ENCODE measurements at regions not wholly inside any gene's neighbourhood (a gene's known extent, or its start where the extent isn't known, plus 50 kb on each side); places are given as distances from the start of the nearest gene placed in this dataset.

DNA sequence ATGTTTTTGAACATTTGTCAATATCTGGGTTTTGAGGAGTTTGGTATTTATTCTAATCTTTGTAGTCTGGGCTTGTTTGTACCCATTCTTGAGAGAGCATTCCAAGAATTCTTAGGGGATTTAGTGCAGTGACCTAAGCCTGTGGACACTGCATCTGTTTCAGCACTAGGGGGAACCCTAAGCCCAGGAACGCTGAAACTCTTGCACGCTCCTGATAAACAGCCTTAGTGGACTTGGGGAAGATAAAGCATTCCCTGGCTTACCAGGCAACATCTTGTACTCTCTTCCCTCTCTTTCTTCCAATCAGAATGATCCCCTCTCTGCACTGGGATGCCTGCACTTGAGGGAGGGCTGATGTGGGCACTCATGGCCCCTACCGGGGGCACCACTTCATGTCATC lies 654.9 kb upstream of the HTR2C start (continued):
- TF ChIP-seq, protein P1, sequence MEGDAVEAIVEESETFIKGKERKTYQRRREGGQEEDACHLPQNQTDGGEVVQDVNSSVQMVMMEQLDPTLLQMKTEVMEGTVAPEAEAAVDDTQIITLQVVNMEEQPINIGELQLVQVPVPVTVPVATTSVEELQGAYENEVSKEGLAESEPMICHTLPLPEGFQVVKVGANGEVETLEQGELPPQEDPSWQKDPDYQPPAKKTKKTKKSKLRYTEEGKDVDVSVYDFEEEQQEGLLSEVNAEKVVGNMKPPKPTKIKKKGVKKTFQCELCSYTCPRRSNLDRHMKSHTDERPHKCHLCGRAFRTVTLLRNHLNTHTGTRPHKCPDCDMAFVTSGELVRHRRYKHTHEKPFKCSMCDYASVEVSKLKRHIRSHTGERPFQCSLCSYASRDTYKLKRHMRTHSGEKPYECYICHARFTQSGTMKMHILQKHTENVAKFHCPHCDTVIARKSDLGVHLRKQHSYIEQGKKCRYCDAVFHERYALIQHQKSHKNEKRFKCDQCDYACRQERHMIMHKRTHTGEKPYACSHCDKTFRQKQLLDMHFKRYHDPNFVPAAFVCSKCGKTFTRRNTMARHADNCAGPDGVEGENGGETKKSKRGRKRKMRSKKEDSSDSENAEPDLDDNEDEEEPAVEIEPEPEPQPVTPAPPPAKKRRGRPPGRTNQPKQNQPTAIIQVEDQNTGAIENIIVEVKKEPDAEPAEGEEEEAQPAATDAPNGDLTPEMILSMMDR (IDR thresholded peaks at IDR 0.05 in 2 of 3, conservative IDR thresholded peaks at IDR 0.05 in 1 of 3; ENCODE audit: insufficient read depth in 2 of 3, low read depth in 1 of 3, low read length in 3 of 3): peak; percentile 55 to 60 (median 57)
- TF ChIP-seq ZNF696 (CRISPR knock-in tag; conservative IDR thresholded peaks at IDR 0.05) (no peak), RBM22 (IDR thresholded peaks at IDR 0.05; ENCODE audit: low read depth, low read length, poor library complexity, severe bottlenecking) (no peak), HEY1 (CRISPR knock-in tag; IDR thresholded peaks at IDR 0.05; ENCODE audit: borderline replicate concordance) (no peak), ZFX (CRISPR knock-in tag; IDR thresholded peaks at IDR 0.05) (no peak), RNF219 (CRISPR knock-in tag; IDR thresholded peaks at IDR 0.05) (no peak), MEIS2 (IDR thresholded peaks at IDR 0.05; ENCODE audit: partially characterized antibody) (no peak), ATF7 (IDR thresholded peaks at IDR 0.05) (no peak), CXXC5 (CRISPR knock-in tag; IDR thresholded peaks at IDR 0.05) (no peak)
- TF ChIP-seq, protein P2, sequence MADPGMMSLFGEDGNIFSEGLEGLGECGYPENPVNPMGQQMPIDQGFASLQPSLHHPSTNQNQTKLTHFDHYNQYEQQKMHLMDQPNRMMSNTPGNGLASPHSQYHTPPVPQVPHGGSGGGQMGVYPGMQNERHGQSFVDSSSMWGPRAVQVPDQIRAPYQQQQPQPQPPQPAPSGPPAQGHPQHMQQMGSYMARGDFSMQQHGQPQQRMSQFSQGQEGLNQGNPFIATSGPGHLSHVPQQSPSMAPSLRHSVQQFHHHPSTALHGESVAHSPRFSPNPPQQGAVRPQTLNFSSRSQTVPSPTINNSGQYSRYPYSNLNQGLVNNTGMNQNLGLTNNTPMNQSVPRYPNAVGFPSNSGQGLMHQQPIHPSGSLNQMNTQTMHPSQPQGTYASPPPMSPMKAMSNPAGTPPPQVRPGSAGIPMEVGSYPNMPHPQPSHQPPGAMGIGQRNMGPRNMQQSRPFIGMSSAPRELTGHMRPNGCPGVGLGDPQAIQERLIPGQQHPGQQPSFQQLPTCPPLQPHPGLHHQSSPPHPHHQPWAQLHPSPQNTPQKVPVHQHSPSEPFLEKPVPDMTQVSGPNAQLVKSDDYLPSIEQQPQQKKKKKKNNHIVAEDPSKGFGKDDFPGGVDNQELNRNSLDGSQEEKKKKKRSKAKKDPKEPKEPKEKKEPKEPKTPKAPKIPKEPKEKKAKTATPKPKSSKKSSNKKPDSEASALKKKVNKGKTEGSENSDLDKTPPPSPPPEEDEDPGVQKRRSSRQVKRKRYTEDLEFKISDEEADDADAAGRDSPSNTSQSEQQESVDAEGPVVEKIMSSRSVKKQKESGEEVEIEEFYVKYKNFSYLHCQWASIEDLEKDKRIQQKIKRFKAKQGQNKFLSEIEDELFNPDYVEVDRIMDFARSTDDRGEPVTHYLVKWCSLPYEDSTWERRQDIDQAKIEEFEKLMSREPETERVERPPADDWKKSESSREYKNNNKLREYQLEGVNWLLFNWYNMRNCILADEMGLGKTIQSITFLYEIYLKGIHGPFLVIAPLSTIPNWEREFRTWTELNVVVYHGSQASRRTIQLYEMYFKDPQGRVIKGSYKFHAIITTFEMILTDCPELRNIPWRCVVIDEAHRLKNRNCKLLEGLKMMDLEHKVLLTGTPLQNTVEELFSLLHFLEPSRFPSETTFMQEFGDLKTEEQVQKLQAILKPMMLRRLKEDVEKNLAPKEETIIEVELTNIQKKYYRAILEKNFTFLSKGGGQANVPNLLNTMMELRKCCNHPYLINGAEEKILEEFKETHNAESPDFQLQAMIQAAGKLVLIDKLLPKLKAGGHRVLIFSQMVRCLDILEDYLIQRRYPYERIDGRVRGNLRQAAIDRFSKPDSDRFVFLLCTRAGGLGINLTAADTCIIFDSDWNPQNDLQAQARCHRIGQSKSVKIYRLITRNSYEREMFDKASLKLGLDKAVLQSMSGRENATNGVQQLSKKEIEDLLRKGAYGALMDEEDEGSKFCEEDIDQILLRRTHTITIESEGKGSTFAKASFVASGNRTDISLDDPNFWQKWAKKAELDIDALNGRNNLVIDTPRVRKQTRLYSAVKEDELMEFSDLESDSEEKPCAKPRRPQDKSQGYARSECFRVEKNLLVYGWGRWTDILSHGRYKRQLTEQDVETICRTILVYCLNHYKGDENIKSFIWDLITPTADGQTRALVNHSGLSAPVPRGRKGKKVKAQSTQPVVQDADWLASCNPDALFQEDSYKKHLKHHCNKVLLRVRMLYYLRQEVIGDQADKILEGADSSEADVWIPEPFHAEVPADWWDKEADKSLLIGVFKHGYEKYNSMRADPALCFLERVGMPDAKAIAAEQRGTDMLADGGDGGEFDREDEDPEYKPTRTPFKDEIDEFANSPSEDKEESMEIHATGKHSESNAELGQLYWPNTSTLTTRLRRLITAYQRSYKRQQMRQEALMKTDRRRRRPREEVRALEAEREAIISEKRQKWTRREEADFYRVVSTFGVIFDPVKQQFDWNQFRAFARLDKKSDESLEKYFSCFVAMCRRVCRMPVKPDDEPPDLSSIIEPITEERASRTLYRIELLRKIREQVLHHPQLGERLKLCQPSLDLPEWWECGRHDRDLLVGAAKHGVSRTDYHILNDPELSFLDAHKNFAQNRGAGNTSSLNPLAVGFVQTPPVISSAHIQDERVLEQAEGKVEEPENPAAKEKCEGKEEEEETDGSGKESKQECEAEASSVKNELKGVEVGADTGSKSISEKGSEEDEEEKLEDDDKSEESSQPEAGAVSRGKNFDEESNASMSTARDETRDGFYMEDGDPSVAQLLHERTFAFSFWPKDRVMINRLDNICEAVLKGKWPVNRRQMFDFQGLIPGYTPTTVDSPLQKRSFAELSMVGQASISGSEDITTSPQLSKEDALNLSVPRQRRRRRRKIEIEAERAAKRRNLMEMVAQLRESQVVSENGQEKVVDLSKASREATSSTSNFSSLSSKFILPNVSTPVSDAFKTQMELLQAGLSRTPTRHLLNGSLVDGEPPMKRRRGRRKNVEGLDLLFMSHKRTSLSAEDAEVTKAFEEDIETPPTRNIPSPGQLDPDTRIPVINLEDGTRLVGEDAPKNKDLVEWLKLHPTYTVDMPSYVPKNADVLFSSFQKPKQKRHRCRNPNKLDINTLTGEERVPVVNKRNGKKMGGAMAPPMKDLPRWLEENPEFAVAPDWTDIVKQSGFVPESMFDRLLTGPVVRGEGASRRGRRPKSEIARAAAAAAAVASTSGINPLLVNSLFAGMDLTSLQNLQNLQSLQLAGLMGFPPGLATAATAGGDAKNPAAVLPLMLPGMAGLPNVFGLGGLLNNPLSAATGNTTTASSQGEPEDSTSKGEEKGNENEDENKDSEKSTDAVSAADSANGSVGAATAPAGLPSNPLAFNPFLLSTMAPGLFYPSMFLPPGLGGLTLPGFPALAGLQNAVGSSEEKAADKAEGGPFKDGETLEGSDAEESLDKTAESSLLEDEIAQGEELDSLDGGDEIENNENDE (IDR thresholded peaks at IDR 0.05; ENCODE audit: low read depth, low read length): no peak

Data from K562 (cell line).